NB4 (cell line): ENCODE measurements at regions not wholly inside any gene's neighbourhood (a gene's known extent, or its start where the extent isn't known, plus 50 kb on each side); places are given as distances from the start of the nearest gene placed in this dataset.

ENCODE experiments used
- MAX ChIP-seq: IDR thresholded peaks from 2 replicates; pipeline ENCODE4 v1.6.1; 2011; ENCODE audit warnings: low read depth, low read length
- POLR2A ChIP-seq: IDR thresholded peaks from 2 replicates; pipeline ENCODE4 v1.6.1; 2011; ENCODE audit warnings: mild to moderate bottlenecking; ENCODE audit not compliant: insufficient read length; ENCODE audit errors: extremely low read depth
- TF ChIP-seq, protein P1 (sequence below): IDR thresholded peaks from one replicate; pipeline ENCODE4 v1.5.1; 2012; ENCODE audit warnings: low read depth, low read length

DNA sequence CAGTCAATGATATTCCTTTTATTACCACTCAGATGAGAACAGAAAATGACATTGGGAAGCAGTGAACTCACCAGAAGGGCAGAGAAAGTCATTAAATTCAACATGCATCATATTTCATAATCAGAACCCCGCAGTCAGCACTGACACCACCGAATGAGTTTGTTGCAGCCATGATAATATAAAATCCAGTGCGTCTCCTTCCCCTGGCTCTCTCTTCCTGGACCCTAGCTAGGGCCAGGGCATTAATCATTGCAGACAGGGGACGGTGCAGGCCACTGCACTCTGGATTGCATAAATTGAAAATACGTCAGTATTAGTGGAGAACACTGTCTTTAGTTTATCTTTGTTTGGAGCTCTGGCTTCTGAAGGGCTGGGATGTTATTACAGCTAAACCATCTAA lies 931.5 kb downstream of the TYW1 start:
- TF ChIP-seq, protein P1, sequence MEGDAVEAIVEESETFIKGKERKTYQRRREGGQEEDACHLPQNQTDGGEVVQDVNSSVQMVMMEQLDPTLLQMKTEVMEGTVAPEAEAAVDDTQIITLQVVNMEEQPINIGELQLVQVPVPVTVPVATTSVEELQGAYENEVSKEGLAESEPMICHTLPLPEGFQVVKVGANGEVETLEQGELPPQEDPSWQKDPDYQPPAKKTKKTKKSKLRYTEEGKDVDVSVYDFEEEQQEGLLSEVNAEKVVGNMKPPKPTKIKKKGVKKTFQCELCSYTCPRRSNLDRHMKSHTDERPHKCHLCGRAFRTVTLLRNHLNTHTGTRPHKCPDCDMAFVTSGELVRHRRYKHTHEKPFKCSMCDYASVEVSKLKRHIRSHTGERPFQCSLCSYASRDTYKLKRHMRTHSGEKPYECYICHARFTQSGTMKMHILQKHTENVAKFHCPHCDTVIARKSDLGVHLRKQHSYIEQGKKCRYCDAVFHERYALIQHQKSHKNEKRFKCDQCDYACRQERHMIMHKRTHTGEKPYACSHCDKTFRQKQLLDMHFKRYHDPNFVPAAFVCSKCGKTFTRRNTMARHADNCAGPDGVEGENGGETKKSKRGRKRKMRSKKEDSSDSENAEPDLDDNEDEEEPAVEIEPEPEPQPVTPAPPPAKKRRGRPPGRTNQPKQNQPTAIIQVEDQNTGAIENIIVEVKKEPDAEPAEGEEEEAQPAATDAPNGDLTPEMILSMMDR: no peak
- TF ChIP-seq POLR2A: no peak
- TF ChIP-seq MAX: no peak
